Esophagus squamous epithelium (tissue), 4 donors: ENCODE measurements at regions not wholly inside any gene's neighbourhood (a gene's known extent, or its start where the extent isn't known, plus 50 kb on each side); places are given as distances from the start of the nearest gene placed in this dataset.

Experiments
- POLR2A ChIP-seq, 4 donors: fragments of 450-650 bp; IDR thresholded peaks; one replicate each; pipeline ENCODE4 v1.6.1; 2017; ENCODE audit warnings: antibody characterized with exemption in 4 of 4, mild to moderate bottlenecking in 4 of 4, moderate library complexity in 3 of 4
- TF ChIP-seq, protein P1 (sequence below), 6 experiments: fragments of 450-650 bp in 4 of 6; fragments of 200-600 bp in 2 of 6; sonication (generic) in 2 of 6; IDR thresholded peaks; one replicate each; pipeline ENCODE4 v1.5.1; 2016 to 2019; ENCODE audit warnings: antibody characterized with exemption in 6 of 6, mild to moderate bottlenecking in 4 of 6, moderate library complexity in 4 of 6

DNA sequence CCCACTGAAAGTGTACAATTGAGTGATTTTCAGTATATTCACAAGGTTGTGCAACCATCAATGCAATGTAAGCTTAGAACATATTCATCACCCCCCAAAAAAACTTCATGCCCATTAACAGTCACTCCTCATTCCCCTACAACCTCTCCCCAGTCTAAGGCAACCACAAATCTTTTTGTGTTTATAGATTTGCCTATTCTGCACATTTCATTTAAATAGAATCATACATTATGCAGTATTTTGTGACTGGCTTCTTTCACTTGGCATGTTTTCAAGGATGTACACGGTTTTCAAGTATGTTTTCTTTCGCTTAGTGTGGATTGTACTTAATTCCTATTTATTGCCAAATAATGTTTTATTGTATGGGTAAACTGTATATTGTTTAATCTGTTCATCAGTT is 95.6 kb upstream of the ADRA1D start:
- TF ChIP-seq POLR2A (IDR thresholded peaks at IDR 0.05): no peak
- TF ChIP-seq, protein P1, sequence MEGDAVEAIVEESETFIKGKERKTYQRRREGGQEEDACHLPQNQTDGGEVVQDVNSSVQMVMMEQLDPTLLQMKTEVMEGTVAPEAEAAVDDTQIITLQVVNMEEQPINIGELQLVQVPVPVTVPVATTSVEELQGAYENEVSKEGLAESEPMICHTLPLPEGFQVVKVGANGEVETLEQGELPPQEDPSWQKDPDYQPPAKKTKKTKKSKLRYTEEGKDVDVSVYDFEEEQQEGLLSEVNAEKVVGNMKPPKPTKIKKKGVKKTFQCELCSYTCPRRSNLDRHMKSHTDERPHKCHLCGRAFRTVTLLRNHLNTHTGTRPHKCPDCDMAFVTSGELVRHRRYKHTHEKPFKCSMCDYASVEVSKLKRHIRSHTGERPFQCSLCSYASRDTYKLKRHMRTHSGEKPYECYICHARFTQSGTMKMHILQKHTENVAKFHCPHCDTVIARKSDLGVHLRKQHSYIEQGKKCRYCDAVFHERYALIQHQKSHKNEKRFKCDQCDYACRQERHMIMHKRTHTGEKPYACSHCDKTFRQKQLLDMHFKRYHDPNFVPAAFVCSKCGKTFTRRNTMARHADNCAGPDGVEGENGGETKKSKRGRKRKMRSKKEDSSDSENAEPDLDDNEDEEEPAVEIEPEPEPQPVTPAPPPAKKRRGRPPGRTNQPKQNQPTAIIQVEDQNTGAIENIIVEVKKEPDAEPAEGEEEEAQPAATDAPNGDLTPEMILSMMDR (IDR thresholded peaks at IDR 0.05): no peak
